IMR-90 (cell line): ENCODE measurements at regions not wholly inside any gene's neighbourhood (a gene's known extent, or its start where the extent isn't known, plus 50 kb on each side); places are given as distances from the start of the nearest gene placed in this dataset.

Experiments
- BHLHE40 ChIP-seq: fragments of 150-350 bp; IDR thresholded peaks from 2 replicates; pipeline ENCODE4 v1.6.1; 2016; ENCODE audit warnings: mild to moderate bottlenecking, low read depth, low read length
- CEBPB ChIP-seq: IDR thresholded peaks from 2 replicates; pipeline ENCODE4 v1.6.1; 2012; ENCODE audit warnings: low read depth, low read length, improper control_type of control experiment
- CHD1 ChIP-seq: IDR thresholded peaks from 2 replicates; pipeline ENCODE4 v1.6.1; 2012; ENCODE audit warnings: low read depth, low read length, improper control_type of control experiment
- CTCF ChIP-seq: conservative IDR thresholded peaks from 2 replicates; pipeline ENCODE4 v1.5.1; 2012; ENCODE audit warnings: mild to moderate bottlenecking, low read depth, low read length, improper control_type of control experiment
- FOS ChIP-seq: fragments of 150-350 bp; IDR thresholded peaks from 2 replicates; pipeline ENCODE4 v1.6.1; 2016; ENCODE audit warnings: low read depth, low read length
- MAFK ChIP-seq: IDR thresholded peaks from 2 replicates; pipeline ENCODE4 v1.6.1; 2012; ENCODE audit warnings: low read depth, low read length, improper control_type of control experiment
- MXI1 ChIP-seq: IDR thresholded peaks from 2 replicates; pipeline ENCODE4 v1.6.1; 2012; ENCODE audit warnings: low read depth, mild to moderate bottlenecking, low read length, moderate library complexity, borderline replicate concordance
- NFE2L2 ChIP-seq: fragments of 150-350 bp; IDR thresholded peaks from 2 replicates; pipeline ENCODE4 v1.6.1; 2016; ENCODE audit warnings: low read depth, mild to moderate bottlenecking, low read length
- POLR2A ChIP-seq: IDR thresholded peaks from 2 replicates; pipeline ENCODE4 v1.6.1; 2012; ENCODE audit warnings: mild to moderate bottlenecking, low read depth, low read length
- RAD21 ChIP-seq: IDR thresholded peaks from 2 replicates; pipeline ENCODE4 v1.6.1; 2012; ENCODE audit warnings: low read length, improper control_type of control experiment
- RFX5 ChIP-seq: IDR thresholded peaks from 2 replicates; pipeline ENCODE4 v1.8.0; 2012; ENCODE audit warnings: low read depth, mild to moderate bottlenecking, low read length, moderate library complexity
- SMC3 ChIP-seq: fragments of 150-350 bp; IDR thresholded peaks from 2 replicates; pipeline ENCODE4 v1.6.1; 2016; ENCODE audit warnings: low read depth, mild to moderate bottlenecking, antibody characterized with exemption, low read length, moderate library complexity
- USF2 ChIP-seq: fragments of 150-350 bp; IDR thresholded peaks from 2 replicates; pipeline ENCODE4 v1.6.1; 2017; ENCODE audit warnings: mild to moderate bottlenecking, antibody characterized with exemption, low read length, low read depth

- TF ChIP-seq CTCF (no peak), POLR2A (no peak), CHD1 (no peak), MAFK (no peak), NFE2L2 (no peak), SMC3 (no peak), MXI1 (no peak), USF2 (no peak), RAD21 (no peak), RFX5 (no peak), FOS (no peak), CEBPB (no peak), BHLHE40 (no peak)
These were observed 94.7 kb downstream of the PLXNA1 start for GRCh38 chr3:127077505-127078064.
